Trophoblast cell (in vitro differentiated cells and primary cell): ENCODE measurements at regions not wholly inside any gene's neighbourhood (a gene's known extent, or its start where the extent isn't known, plus 50 kb on each side); places are given as distances from the start of the nearest gene placed in this dataset.

ENCODE experiments used
- DNase-seq, 2 donors: peaks; one replicate each; pipeline ENCODE4 v3.0.0-alpha.2; 2016
- H2AFZ ChIP-seq: 2 replicates; pipeline ENCODE4 v1.6.1; 2013; ENCODE audit warnings: low read length, moderate library complexity, mild to moderate bottlenecking; ENCODE audit not compliant: insufficient read depth, poor library complexity
- H2AK5ac ChIP-seq: 2 replicates; pipeline ENCODE4 v1.6.1; 2013; ENCODE audit warnings: mild to moderate bottlenecking, low read length
- H2BK120ac ChIP-seq: 2 replicates; pipeline ENCODE4 v1.6.1; 2013; ENCODE audit warnings: low read length, mild to moderate bottlenecking, moderate library complexity; ENCODE audit not compliant: insufficient read depth, poor library complexity
- H2BK12ac ChIP-seq: 2 replicates; pipeline ENCODE4 v1.6.1; 2013; ENCODE audit warnings: mild to moderate bottlenecking, low read length, moderate library complexity
- H2BK5ac ChIP-seq: 2 replicates; pipeline ENCODE4 v1.6.1; 2013; ENCODE audit warnings: low read length, low read depth, moderate library complexity, mild to moderate bottlenecking; ENCODE audit not compliant: poor library complexity
- H3K14ac ChIP-seq: 2 replicates; pipeline ENCODE4 v1.6.1; 2013; ENCODE audit warnings: mild to moderate bottlenecking, low read length
- H3K18ac ChIP-seq: 2 replicates; pipeline ENCODE4 v1.6.1; 2013; ENCODE audit warnings: mild to moderate bottlenecking, low read length
- H3K23ac ChIP-seq: 2 replicates; pipeline ENCODE4 v1.6.1; 2013; ENCODE audit warnings: low read length
- H3K27ac ChIP-seq: 2 replicates; pipeline ENCODE4 v1.5.1; 2013; ENCODE audit warnings: low read depth, mild to moderate bottlenecking, inconsistent platforms, low read length, moderate library complexity
- H3K27me3 ChIP-seq: 2 replicates; pipeline ENCODE4 v1.6.1; 2013; ENCODE audit warnings: inconsistent platforms, mild to moderate bottlenecking, low read length, moderate library complexity; ENCODE audit not compliant: insufficient read depth
- H3K36me3 ChIP-seq, 2 experiments: 1 replicate in 1 of 2; 2 replicates in 1 of 2; pipeline ENCODE4 v1.6.1; 2013; ENCODE audit warnings: low read length in 2 of 2, mild to moderate bottlenecking in 2 of 2, moderate library complexity in 1 of 2; ENCODE audit not compliant: insufficient read depth in 2 of 2, control insufficient read depth in 1 of 2
- H3K4ac ChIP-seq: 2 replicates; pipeline ENCODE4 v1.6.1; 2013; ENCODE audit warnings: low read depth, mild to moderate bottlenecking, low read length, moderate library complexity
- H3K4me1 ChIP-seq, 2 experiments: 1 replicate in 1 of 2; 2 replicates in 1 of 2; pipeline ENCODE4 v1.6.1; 2013; ENCODE audit warnings: low read length in 2 of 2, mild to moderate bottlenecking in 2 of 2, moderate library complexity in 1 of 2; ENCODE audit not compliant: insufficient read depth in 2 of 2, control insufficient read depth in 1 of 2
- H3K4me2 ChIP-seq: 2 replicates; pipeline ENCODE4 v1.6.1; 2013; ENCODE audit warnings: inconsistent platforms, mild to moderate bottlenecking, low read length, moderate library complexity
- H3K4me3 ChIP-seq: 2 replicates; pipeline ENCODE4 v1.5.1; 2013; ENCODE audit warnings: mild to moderate bottlenecking, low read depth, low read length, inconsistent platforms
- H3K79me1 ChIP-seq: one replicate; pipeline ENCODE4 v1.6.1; 2013; ENCODE audit warnings: low read length
- H3K79me2 ChIP-seq: 2 replicates; pipeline ENCODE4 v1.6.1; 2013; ENCODE audit warnings: low read length, mild to moderate bottlenecking; ENCODE audit not compliant: control insufficient read depth, insufficient read depth, poor library complexity
- H3K9ac ChIP-seq: 2 replicates; pipeline ENCODE4 v1.6.1; 2013; ENCODE audit warnings: mild to moderate bottlenecking, low read length
- H3K9me3 ChIP-seq: 2 replicates; pipeline ENCODE4 v1.6.1; 2013; ENCODE audit warnings: low read depth, mild to moderate bottlenecking, control low read depth, inconsistent platforms, low read length; ENCODE audit not compliant: insufficient read depth
- H4K12ac ChIP-seq: 2 replicates; pipeline ENCODE4 v1.6.1; 2013; ENCODE audit warnings: low read depth, mild to moderate bottlenecking, low read length, moderate library complexity
- H4K8ac ChIP-seq: 2 replicates; pipeline ENCODE4 v1.6.1; 2013; ENCODE audit warnings: low read depth, mild to moderate bottlenecking, low read length, moderate library complexity
- H4K91ac ChIP-seq: one replicate; pipeline ENCODE4 v1.6.1; 2013; ENCODE audit warnings: low read depth, mild to moderate bottlenecking, low read length, moderate library complexity
- WGBS: extraction: QIAGEN DNeasy Blood & Tissue Kit; methylation state at CpG from one replicate; pipeline ENCODE4 v1.1.7; 2013; ENCODE audit warnings: missing lambda C conversion rate; ENCODE audit not compliant: insufficient read length, insufficient coverage; ENCODE audit errors: extremely low coverage; 5-methylcytosine and 5-hydroxymethylcytosine counted together

GRCh38 chr2:220006152-220006621, 378.8 kb downstream of the SLC4A3 start:
- no CpG with 5 or more reads among the region's 8 CpGs for WGBS
- Histone ChIP-seq H3K4me2 (no peak overlapping the region), H2AFZ (no peak overlapping the region), H3K9me3 (no peaks in the 10 kb centered on the region), H3K36me3 (no peaks in the 10 kb centered on the region), H3K79me1 (peaks cover 4% of the 10 kb centered on the region), H3K79me2 (no peaks in the 10 kb centered on the region), H3K4ac (no peak overlapping the region), H2BK120ac (no peak overlapping the region), H3K27me3 (no peaks in the 10 kb centered on the region), H3K23ac (no peak overlapping the region), H3K14ac (no peak overlapping the region), H2BK12ac (peak overlapping the region; percentile 44), H4K91ac (no peak overlapping the region), H3K27ac (no peak overlapping the region), H2BK5ac (no peak overlapping the region), H4K8ac (no peak overlapping the region), H3K9ac (no peak overlapping the region), H3K18ac (no peak overlapping the region), H3K4me1 (peaks cover 5 to 11% of the 10 kb centered on the region in 2 experiments), H4K12ac (no peak overlapping the region), H3K4me3 (no peak overlapping the region), H2AK5ac (no peak overlapping the region)
- no peak for DNase-seq

- H2AK5ac ChIP-seq = no peak overlapping the region
- WGBS = no CpG with 5 or more reads among the region's 1 CpG
- no peak overlapping the region for H3K14ac ChIP-seq
Observed at GRCh38 chr2:220011859-220012258, 384.4 kb downstream of the SLC4A3 start.

GRCh38 chr2:220014961-220015360, 387.5 kb downstream of the SLC4A3 start:
- Histone ChIP-seq H3K9me3 (no peaks in the 10 kb centered on the region), H3K4me1 (no peaks in the 10 kb centered on the region), H3K14ac (no peak overlapping the region), H2BK5ac (no peak overlapping the region), H3K23ac (no peak overlapping the region), H4K12ac (no peak overlapping the region), H4K91ac (no peak overlapping the region), H3K9ac (no peak overlapping the region), H3K4me3 (no peak overlapping the region), H4K8ac (no peak overlapping the region), H3K27ac (no peak overlapping the region), H3K79me1 (no peaks in the 10 kb centered on the region), H2AFZ (no peak overlapping the region), H3K36me3 (no peaks in the 10 kb centered on the region), H3K79me2 (no peaks in the 10 kb centered on the region), H3K4me2 (no peak overlapping the region), H3K18ac (no peak overlapping the region), H2BK12ac (no peak overlapping the region), H3K27me3 (no peaks in the 10 kb centered on the region), H2BK120ac (no peak overlapping the region), H2AK5ac (no peak overlapping the region), H3K4ac (no peak overlapping the region)
- DNase-seq = no peak
- no CpG with 5 or more reads among the region's 2 CpGs for WGBS

More at GRCh38 chr2:220011859-220012258, 384.4 kb downstream of the SLC4A3 start:
- Histone ChIP-seq H3K79me1 (no peaks in the 10 kb centered on the region), H3K36me3 (no peaks in the 10 kb centered on the region), H3K4me1 (peaks cover 0 to 2% of the 10 kb centered on the region in 2 experiments), H4K91ac (no peak overlapping the region), H3K18ac (no peak overlapping the region), H3K9ac (no peak overlapping the region), H2BK120ac (no peak overlapping the region), H2AFZ (no peak overlapping the region), H3K27ac (no peak overlapping the region), H3K4me3 (no peak overlapping the region), H2BK5ac (no peak overlapping the region), H4K8ac (no peak overlapping the region), H3K4ac (no peak overlapping the region), H4K12ac (no peak overlapping the region), H3K4me2 (no peak overlapping the region), H2BK12ac (no peak overlapping the region), H3K79me2 (no peaks in the 10 kb centered on the region), H3K23ac (no peak overlapping the region), H3K9me3 (no peaks in the 10 kb centered on the region), H3K27me3 (no peaks in the 10 kb centered on the region)
- DNase-seq = no peak

- H3K79me2 ChIP-seq = no peaks in the 10 kb centered on the region
- no CpG with 5 or more reads among the region's 1 CpG for WGBS
- H3K23ac ChIP-seq = no peak overlapping the region
- no peak overlapping the region for H4K8ac ChIP-seq
- H4K12ac ChIP-seq = no peak overlapping the region
- no peak overlapping the region for H3K4me3 ChIP-seq
- no peaks in the 10 kb centered on the region for H3K79me1 ChIP-seq
- H2AFZ ChIP-seq = no peak overlapping the region
- H2BK5ac ChIP-seq = no peak overlapping the region
- H2BK12ac ChIP-seq = no peak overlapping the region
- H3K27ac ChIP-seq = no peak overlapping the region
- H3K14ac ChIP-seq = no peak overlapping the region
- no peaks in the 10 kb centered on the region for H3K27me3 ChIP-seq
- no peak overlapping the region for H3K4me2 ChIP-seq
- no peak overlapping the region for H3K18ac ChIP-seq
- no peak overlapping the region for H3K4ac ChIP-seq
- no peak overlapping the region for H3K9ac ChIP-seq
- H2BK120ac ChIP-seq = no peak overlapping the region
- H3K4me1 ChIP-seq = no peaks in the 10 kb centered on the region
- no peaks in the 10 kb centered on the region for H3K36me3 ChIP-seq
- H2AK5ac ChIP-seq = no peak overlapping the region
- no peaks in the 10 kb centered on the region for H3K9me3 ChIP-seq
- no peak for DNase-seq
- no peak overlapping the region for H4K91ac ChIP-seq
Observed at GRCh38 chr2:220015576-220015975, 388.1 kb downstream of the SLC4A3 start.
